ENCODE measurements at regions not wholly inside any gene's neighbourhood (a gene's known extent, or its start where the extent isn't known, plus 50 kb on each side); places are given as distances from the start of the nearest gene placed in this dataset.

DNA sequence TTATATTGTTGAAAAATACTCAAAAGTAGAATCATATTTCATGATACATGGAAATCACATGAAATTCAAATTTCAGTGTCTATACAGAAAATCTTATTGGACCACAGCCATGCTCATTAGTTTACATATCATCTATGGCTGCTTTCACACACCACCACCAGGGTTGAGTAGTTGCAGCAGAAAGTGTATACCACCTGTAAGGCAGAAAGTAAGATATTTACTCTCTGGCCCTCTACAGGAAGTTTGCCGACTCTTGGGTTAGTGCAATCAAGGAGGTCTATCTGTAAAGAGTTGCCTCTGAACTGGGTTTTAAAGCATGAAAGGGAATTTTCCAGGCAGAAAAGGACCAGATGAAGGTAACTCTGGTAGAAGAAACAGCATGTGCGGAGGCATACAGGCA is 432.3 kb downstream of the DHX35 start:
- TF ChIP-seq POLR2AphosphoS5 (IDR thresholded peaks at IDR 0.05) = no peak
- TF ChIP-seq, protein P1, sequence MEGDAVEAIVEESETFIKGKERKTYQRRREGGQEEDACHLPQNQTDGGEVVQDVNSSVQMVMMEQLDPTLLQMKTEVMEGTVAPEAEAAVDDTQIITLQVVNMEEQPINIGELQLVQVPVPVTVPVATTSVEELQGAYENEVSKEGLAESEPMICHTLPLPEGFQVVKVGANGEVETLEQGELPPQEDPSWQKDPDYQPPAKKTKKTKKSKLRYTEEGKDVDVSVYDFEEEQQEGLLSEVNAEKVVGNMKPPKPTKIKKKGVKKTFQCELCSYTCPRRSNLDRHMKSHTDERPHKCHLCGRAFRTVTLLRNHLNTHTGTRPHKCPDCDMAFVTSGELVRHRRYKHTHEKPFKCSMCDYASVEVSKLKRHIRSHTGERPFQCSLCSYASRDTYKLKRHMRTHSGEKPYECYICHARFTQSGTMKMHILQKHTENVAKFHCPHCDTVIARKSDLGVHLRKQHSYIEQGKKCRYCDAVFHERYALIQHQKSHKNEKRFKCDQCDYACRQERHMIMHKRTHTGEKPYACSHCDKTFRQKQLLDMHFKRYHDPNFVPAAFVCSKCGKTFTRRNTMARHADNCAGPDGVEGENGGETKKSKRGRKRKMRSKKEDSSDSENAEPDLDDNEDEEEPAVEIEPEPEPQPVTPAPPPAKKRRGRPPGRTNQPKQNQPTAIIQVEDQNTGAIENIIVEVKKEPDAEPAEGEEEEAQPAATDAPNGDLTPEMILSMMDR (IDR thresholded peaks at IDR 0.05) = no peak
- TF ChIP-seq POLR2A (IDR thresholded peaks at IDR 0.05) = no peak
- TF ChIP-seq EP300 (IDR thresholded peaks at IDR 0.05) = no peak

Measured in sigmoid colon (tissue), 4 donors.